NOMO-1 treated with dmso at 0.1 percent for 144 hours (cell line): ENCODE measurements at regions not wholly inside any gene's neighbourhood (a gene's known extent, or its start where the extent isn't known, plus 50 kb on each side); places are given as distances from the start of the nearest gene placed in this dataset.

ENCODE experiments used
- DNase-seq: peaks from one replicate; lab custom pipeline; 2025; ENCODE audit not compliant: unreplicated experiment; lab: John Stamatoyannopoulos, UW

- no peak for DNase-seq
Measured at GRCh38 chr2:48132271-48132625, 182.2 kb upstream of the FOXN2 start.

GRCh38 chr2:48134704-48135103 lies 179.8 kb upstream of the FOXN2 start:
- DNase-seq: no peak

GRCh38 chr2:48135797-48136196 lies 178.7 kb upstream of the FOXN2 start:
- no peak for DNase-seq

- no peak for DNase-seq
Measured at GRCh38 chr2:48137829-48138228, 176.7 kb upstream of the FOXN2 start.

GRCh38 chr2:48138898-48139297 lies 175.6 kb upstream of the FOXN2 start:
- DNase-seq: no peak

- no peak for DNase-seq
Measured at GRCh38 chr2:48140586-48140985, 173.9 kb upstream of the FOXN2 start.

GRCh38 chr2:48144777-48145176 lies 169.7 kb upstream of the FOXN2 start:
- no peak for DNase-seq

- DNase-seq: peak; percentile 44
Measured at GRCh38 chr2:48145845-48146452, 168.5 kb upstream of the FOXN2 start.

- DNase-seq: no peak
Measured at GRCh38 chr2:48146552-48146951, 167.9 kb upstream of the FOXN2 start.

- DNase-seq: no peak
Measured at GRCh38 chr2:48147719-48148118, 166.8 kb upstream of the FOXN2 start.

- no peak for DNase-seq
Measured at GRCh38 chr2:48148841-48149430, 165.5 kb upstream of the FOXN2 start.

- no peak for DNase-seq
Measured at GRCh38 chr2:48157150-48157549, 157.3 kb upstream of the FOXN2 start.

- DNase-seq: no peak
Measured at GRCh38 chr2:48161628-48162027, 152.9 kb upstream of the FOXN2 start.

- DNase-seq: no peak
Measured at GRCh38 chr2:48162742-48163141, 151.7 kb upstream of the FOXN2 start.

- DNase-seq: no peak
Measured at GRCh38 chr2:48165070-48165753, 149.3 kb upstream of the FOXN2 start.

GRCh38 chr2:48169141-48169592 lies 145.3 kb upstream of the FOXN2 start:
- peak; percentile 32 for DNase-seq

GRCh38 chr2:48170281-48170680 lies 144.2 kb upstream of the FOXN2 start:
- no peak for DNase-seq

- no peak for DNase-seq
Measured at GRCh38 chr2:48173141-48173540, 141.3 kb upstream of the FOXN2 start.

GRCh38 chr2:48174503-48174902 lies 140.0 kb upstream of the FOXN2 start:
- peak; percentile 12 for DNase-seq

GRCh38 chr2:48175254-48175653 lies 139.2 kb upstream of the FOXN2 start:
- DNase-seq: no peak

GRCh38 chr2:48175656-48176055 lies 138.8 kb upstream of the FOXN2 start:
- DNase-seq: no peak

GRCh38 chr2:48176876-48177275 lies 137.6 kb upstream of the FOXN2 start:
- DNase-seq: no peak

GRCh38 chr2:48178611-48179010 lies 135.9 kb upstream of the FOXN2 start:
- DNase-seq: no peak
